DND-41 (cell line): ENCODE measurements at regions not wholly inside any gene's neighbourhood (a gene's known extent, or its start where the extent isn't known, plus 50 kb on each side); places are given as distances from the start of the nearest gene placed in this dataset.

Source experiments
- CTCF ChIP-seq: IDR thresholded peaks from 2 replicates; pipeline ENCODE4 v1.5.1; 2012; ENCODE audit warnings: borderline replicate concordance, low read length, moderate library complexity, mild to moderate bottlenecking; ENCODE audit not compliant: poor library complexity, severe bottlenecking; ENCODE audit errors: extremely low read depth
- EZH2 ChIP-seq: IDR thresholded peaks from 3 replicates; pipeline ENCODE4 v1.6.1; 2012; ENCODE audit warnings: borderline replicate concordance, low read depth, mild to moderate bottlenecking, moderate library complexity, low read length, inconsistent platforms; ENCODE audit not compliant: severe bottlenecking

- TF ChIP-seq CTCF = no peak
- no peak for TF ChIP-seq EZH2
Observed at GRCh38 chr6:2378891-2379652, 133.7 kb upstream of the GMDS start.
